Ishikawa (cell line): ENCODE measurements at regions not wholly inside any gene's neighbourhood (a gene's known extent, or its start where the extent isn't known, plus 50 kb on each side); places are given as distances from the start of the nearest gene placed in this dataset.

Experiments used
- CEBPB ChIP-seq: IDR thresholded peaks from 2 replicates; pipeline ENCODE4 v1.6.1; 2012
- CREB1 ChIP-seq: IDR thresholded peaks from 2 replicates; pipeline ENCODE4 v1.6.1; 2012; ENCODE audit warnings: low read depth
- EP300 ChIP-seq: IDR thresholded peaks from 2 replicates; pipeline ENCODE4 v1.6.1; 2012; ENCODE audit warnings: borderline replicate concordance
- FOXM1 ChIP-seq: IDR thresholded peaks from 2 replicates; pipeline ENCODE4 v1.6.1; 2012; ENCODE audit warnings: low read depth, borderline replicate concordance
- RAD21 ChIP-seq: IDR thresholded peaks from 2 replicates; pipeline ENCODE4 v1.6.1; 2012; ENCODE audit warnings: low read depth
- REST ChIP-seq: IDR thresholded peaks from 2 replicates; pipeline ENCODE4 v1.6.1; 2012; ENCODE audit warnings: low read depth, mild to moderate bottlenecking
- TAF1 ChIP-seq: IDR thresholded peaks from 2 replicates; pipeline ENCODE4 v1.6.1; 2012; ENCODE audit warnings: low read depth, mild to moderate bottlenecking
- TEAD4 ChIP-seq: IDR thresholded peaks from 2 replicates; pipeline ENCODE4 v1.6.1; 2012
- USF1 ChIP-seq: IDR thresholded peaks from 2 replicates; pipeline ENCODE4 v1.6.1; 2012

GRCh38 chr9:86591472-86591871, 237.3 kb upstream of the TUT7 start:
- TF ChIP-seq FOXM1: no peak
- no peak for TF ChIP-seq USF1
- TF ChIP-seq EP300: no peak
- TF ChIP-seq CEBPB: no peak
- no peak for TF ChIP-seq REST
- TF ChIP-seq TEAD4: no peak
- no peak for TF ChIP-seq TAF1
- no peak for TF ChIP-seq CREB1
- TF ChIP-seq RAD21: no peak
